Keratinocyte (primary cell): ENCODE measurements at regions not wholly inside any gene's neighbourhood (a gene's known extent, or its start where the extent isn't known, plus 50 kb on each side); places are given as distances from the start of the nearest gene placed in this dataset.

Experiments
- CTCF ChIP-seq, 3 experiments: IDR thresholded peaks in 1 of 3; conservative IDR thresholded peaks in 1 of 3; optimal IDR thresholded peaks in 1 of 3; 2 replicates in 2 of 3; 3 replicates in 1 of 3; pipeline versions ENCODE3 to v1.5.1; 2011; ENCODE audit warnings: low read length in 3 of 3, mild to moderate bottlenecking in 3 of 3, moderate library complexity in 2 of 3, control low read depth in 1 of 3, inconsistent platforms in 1 of 3; ENCODE audit not compliant: insufficient read depth in 2 of 3; ENCODE audit errors: extremely low read depth in 1 of 3
- EZH2 ChIP-seq: IDR thresholded peaks from one replicate; pipeline ENCODE4 v1.6.1; 2012; ENCODE audit warnings: inconsistent platforms, mild to moderate bottlenecking, low read length, moderate library complexity

- no peak for TF ChIP-seq CTCF (optimal IDR thresholded peaks at IDR 0.05 in 1 of 3, IDR thresholded peaks at IDR 0.05 in 1 of 3, conservative IDR thresholded peaks at IDR 0.05 in 1 of 3; ENCODE audit: extremely low read depth in 1 of 3, insufficient read depth in 2 of 3, low read length in 3 of 3)
- TF ChIP-seq EZH2: no peak
Observed at GRCh38 chr6:141963543-141964295, 169.0 kb upstream of the GJE1 start.
